ENCODE measurements at regions not wholly inside any gene's neighbourhood (a gene's known extent, or its start where the extent isn't known, plus 50 kb on each side); places are given as distances from the start of the nearest gene placed in this dataset.

DNA sequence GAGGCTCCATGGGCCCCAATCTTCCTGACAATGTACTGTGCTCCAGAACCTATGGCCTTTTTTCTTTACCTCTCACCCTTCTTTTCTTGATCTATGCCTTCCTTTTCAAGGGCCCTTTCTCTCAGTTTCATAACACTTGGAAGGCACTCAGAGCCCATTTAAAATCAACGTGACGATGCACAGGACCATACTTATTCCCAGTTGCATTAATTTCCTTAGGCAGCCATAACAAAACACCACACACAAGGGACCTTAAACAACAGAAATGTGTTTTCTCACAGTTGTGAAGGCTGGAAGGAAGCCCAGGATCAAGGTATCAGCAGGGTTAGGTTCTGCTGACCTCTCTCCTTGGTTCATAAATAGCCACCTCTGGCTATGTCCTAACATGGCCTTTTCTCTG, 414.0 kb upstream of the TNP1 start:
- H3K4me3 Mint-ChIP-seq = no peak overlapping the region
- DNase-seq = no peak
- no peak overlapping the region for H3K27ac Mint-ChIP-seq
- peaks cover 26% of the 10 kb centered on the region for H3K27me3 Mint-ChIP-seq
- H3K36me3 Mint-ChIP-seq = no peaks in the 10 kb centered on the region
- no peaks in the 10 kb centered on the region for H3K9me3 Mint-ChIP-seq
- no peaks in the 10 kb centered on the region for H3K4me1 Mint-ChIP-seq
- CTCF ChIA-PET = no interaction called here

DNA sequence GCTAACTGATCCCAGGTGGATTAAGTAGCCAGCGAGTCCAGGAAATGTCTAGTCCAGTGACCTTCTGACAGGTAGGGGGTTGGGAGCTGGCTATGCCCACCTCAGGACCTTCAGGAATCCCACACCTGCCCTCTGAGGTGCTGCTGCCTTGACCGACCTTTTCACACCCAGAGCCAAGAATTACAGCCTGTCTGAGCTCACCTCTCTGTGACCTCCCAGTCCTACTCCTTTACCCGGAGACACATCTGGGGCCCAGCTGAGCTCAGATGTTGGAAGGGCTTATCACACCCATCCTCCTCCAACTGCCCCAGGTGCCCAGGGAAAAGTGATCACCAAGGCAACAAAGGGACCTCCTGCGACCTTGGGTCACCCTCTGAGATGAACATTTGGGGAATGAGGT, 413.3 kb upstream of the TNP1 start:
- H3K4me3 Mint-ChIP-seq = no peak overlapping the region
- H3K36me3 Mint-ChIP-seq = no peaks in the 10 kb centered on the region
- CTCF ChIA-PET = no interaction called here
- DNase-seq = no peak
- H3K9me3 Mint-ChIP-seq = no peaks in the 10 kb centered on the region
- H3K27ac Mint-ChIP-seq = no peak overlapping the region
- peaks cover 26% of the 10 kb centered on the region for H3K27me3 Mint-ChIP-seq
- H3K4me1 Mint-ChIP-seq = no peaks in the 10 kb centered on the region

DNA sequence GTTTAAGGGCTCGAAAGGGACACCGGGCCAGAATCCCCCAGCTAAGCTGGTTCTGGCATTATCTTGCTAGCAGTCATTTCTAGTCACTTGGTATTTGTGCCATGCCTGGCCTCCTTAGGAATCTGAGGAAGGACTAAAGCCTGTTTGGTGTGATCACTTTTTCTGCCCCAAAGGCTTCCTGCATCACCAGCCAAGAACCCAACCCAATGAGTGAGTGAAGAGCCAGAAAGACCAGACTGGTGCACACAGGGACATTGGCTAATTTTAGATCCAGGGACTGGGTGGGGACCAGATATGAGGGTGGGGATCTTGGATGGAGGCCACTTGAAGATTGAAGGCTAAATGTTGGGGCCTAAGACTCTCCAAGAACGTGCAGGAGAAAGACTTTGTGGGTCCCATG, 411.9 kb upstream of the TNP1 start:
- no peak for DNase-seq
- Mint-ChIP-seq H3K4me1 (no peaks in the 10 kb centered on the region), H3K9me3 (no peaks in the 10 kb centered on the region), H3K36me3 (no peaks in the 10 kb centered on the region), H3K27ac (no peak overlapping the region), H3K27me3 (peaks cover 25% of the 10 kb centered on the region), H3K4me3 (no peak overlapping the region)
- CTCF ChIA-PET = no interaction called here

DNA sequence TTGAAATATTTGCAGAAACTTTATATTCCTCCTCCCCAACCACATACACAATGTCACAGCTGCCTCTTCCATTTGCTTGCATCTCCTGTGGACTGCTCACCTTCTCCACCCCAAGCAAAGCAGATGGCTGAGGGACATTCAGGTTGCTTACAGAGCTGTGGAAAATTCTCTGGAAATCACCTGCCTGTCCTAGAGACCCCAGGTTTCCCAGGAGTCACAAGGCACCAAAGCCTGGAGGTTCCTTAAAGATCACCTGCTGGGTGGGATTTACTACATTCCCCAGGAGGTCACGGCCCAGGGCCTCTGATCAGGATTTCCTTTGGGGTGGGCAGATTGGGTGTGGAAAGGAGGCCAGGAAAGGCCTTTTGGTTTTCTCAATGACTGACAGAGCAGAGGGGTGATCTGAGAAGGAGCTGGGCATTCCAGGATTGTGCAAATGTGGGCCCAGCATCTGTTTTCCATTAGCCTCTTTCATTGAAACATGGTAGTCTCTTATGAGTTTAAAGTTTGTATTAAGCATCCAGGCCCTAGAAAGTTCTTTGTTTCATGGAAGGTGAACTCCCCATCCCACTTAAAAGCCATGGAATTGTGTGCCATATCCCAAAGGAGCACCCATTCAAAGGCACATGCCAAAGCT, 410.7 kb upstream of the TNP1 start:
- no peak for DNase-seq
- Mint-ChIP-seq H3K4me1 (no peaks in the 10 kb centered on the region), H3K9me3 (no peaks in the 10 kb centered on the region), H3K27ac (no peak overlapping the region), H3K36me3 (no peaks in the 10 kb centered on the region), H3K4me3 (no peak overlapping the region), H3K27me3 (peaks cover 29% of the 10 kb centered on the region)
- CTCF ChIA-PET = no interaction called here

- Mint-ChIP-seq H3K27ac (no peak overlapping the region), H3K9me3 (no peaks in the 10 kb centered on the region), H3K4me1 (no peaks in the 10 kb centered on the region), H3K27me3 (peaks cover 29% of the 10 kb centered on the region), H3K4me3 (no peak overlapping the region), H3K36me3 (no peaks in the 10 kb centered on the region)
- no peak for DNase-seq
- CTCF ChIA-PET = no interaction called here
Observed at GRCh38 chr2:217269701-217270484, 410.0 kb upstream of the TNP1 start.

DNA sequence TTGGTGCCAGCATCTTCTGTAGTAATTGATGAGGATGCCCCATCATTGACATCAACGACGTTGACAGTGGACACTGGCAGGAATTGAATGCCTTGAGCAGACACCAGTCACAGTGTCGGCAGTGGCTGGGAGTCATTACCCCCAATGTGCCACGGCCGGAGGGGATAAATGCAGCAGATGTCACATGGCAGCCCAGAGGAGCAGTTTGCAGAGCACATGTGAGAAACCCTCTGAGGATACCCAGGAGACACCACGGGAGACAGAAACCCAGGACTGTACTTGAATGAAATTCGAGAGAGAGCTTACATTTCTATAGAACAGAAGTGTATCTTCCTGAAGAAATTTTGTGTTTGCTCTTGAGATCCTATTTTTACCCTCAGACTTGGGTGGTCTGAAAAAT, 409.1 kb upstream of the TNP1 start:
- CTCF ChIA-PET = no interaction called here
- Mint-ChIP-seq H3K27ac (no peak overlapping the region), H3K4me1 (no peaks in the 10 kb centered on the region), H3K4me3 (no peak overlapping the region), H3K9me3 (no peaks in the 10 kb centered on the region), H3K36me3 (no peaks in the 10 kb centered on the region), H3K27me3 (peaks cover 29% of the 10 kb centered on the region)
- no peak for DNase-seq

DNA sequence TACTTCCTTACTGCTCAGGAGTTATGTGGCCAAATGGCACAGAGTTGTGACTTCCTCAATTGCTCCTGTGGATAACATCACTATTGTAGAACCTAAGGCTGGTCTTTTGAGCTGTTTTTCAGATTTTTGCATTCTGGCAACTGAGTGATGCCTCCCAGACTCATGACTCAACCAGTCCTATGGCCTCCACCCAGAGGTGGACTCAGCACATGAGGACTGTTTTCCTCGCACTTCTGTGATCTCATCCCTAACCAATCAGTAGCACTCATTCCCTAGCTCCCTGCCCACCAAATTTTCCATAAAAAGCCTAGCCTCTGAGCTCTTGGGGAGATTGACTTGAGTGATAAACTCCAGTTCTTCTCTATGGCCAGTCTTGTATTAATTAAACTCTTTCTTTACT, 407.9 kb upstream of the TNP1 start:
- no peak for DNase-seq
- CTCF ChIA-PET = no interaction called here
- Mint-ChIP-seq H3K36me3 (no peaks in the 10 kb centered on the region), H3K4me1 (no peaks in the 10 kb centered on the region), H3K27ac (no peak overlapping the region), H3K4me3 (no peak overlapping the region), H3K27me3 (peaks cover 25% of the 10 kb centered on the region), H3K9me3 (no peaks in the 10 kb centered on the region)

DNA sequence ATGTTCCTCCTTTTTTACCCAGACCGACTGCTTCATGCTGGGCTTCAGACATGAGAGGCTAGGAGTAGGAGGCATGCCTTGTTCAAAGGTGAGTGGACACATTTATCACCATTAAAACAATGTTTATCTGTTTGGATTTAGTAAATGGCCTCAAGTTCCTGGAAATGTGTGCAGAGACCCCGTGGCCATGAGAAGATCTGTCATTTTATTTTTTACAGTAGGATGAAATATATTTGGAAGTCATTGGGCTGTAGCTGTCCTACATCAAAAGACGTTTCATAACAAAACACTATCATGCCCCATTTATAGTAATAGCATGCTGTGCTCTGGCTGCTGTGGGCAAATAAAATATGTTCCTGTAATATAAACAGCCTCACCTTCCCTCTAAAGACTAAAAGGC, 403.9 kb upstream of the TNP1 start:
- H3K9me3 Mint-ChIP-seq = no peaks in the 10 kb centered on the region
- H3K4me3 Mint-ChIP-seq = no peak overlapping the region
- no peaks in the 10 kb centered on the region for H3K4me1 Mint-ChIP-seq
- DNase-seq = no peak
- H3K27me3 Mint-ChIP-seq = peaks cover 10% of the 10 kb centered on the region
- CTCF ChIA-PET = no interaction called here
- no peaks in the 10 kb centered on the region for H3K36me3 Mint-ChIP-seq
- H3K27ac Mint-ChIP-seq = no peak overlapping the region

- H3K27me3 Mint-ChIP-seq = peaks cover 10% of the 10 kb centered on the region
- H3K4me1 Mint-ChIP-seq = no peaks in the 10 kb centered on the region
- no peaks in the 10 kb centered on the region for H3K36me3 Mint-ChIP-seq
- no peak for DNase-seq
- no peak overlapping the region for H3K4me3 Mint-ChIP-seq
- H3K9me3 Mint-ChIP-seq = no peaks in the 10 kb centered on the region
- CTCF ChIA-PET = no interaction called here
- no peak overlapping the region for H3K27ac Mint-ChIP-seq
Observed at GRCh38 chr2:217262911-217263310, 403.0 kb upstream of the TNP1 start.

GRCh38 chr2:217261452-217261851, 401.6 kb upstream of the TNP1 start:
- CTCF ChIA-PET = no interaction called here
- Mint-ChIP-seq H3K27ac (no peak overlapping the region), H3K27me3 (peaks cover 5% of the 10 kb centered on the region)

DNA sequence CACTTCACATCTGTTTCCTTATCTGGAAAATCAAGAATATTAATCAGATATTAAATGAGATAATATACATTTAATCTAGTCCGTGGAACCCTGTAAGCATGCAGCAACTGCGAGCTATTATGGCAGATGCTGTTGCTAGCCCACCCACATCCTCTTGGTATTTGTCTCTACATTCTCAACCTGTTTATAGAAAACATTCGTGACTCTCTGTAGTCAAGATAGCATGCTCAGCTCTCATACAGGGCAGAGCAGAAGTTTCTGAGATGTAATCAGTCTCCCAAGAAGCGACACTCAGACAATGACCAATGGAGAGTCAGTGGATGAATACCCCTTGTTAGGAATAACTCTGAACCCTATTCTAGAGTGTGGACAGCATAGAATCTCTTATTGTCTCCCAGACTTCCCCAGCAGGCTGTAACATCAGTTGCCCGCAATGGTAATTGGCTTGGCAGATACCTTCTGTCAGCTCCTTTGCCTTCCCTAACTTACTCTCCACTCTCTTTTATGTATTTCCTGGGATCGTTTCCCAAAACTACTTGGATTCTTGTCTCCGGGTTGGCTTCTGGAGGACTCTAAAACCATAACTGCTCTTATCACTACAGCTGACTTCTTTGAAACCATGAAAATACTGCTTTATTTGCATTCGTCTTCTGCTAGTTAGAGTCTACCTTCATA, 400.7 kb upstream of the TNP1 start:
- no peaks in the 10 kb centered on the region for H3K9me3 Mint-ChIP-seq

More at GRCh38 chr2:217261452-217261851, 401.6 kb upstream of the TNP1 start:
- Mint-ChIP-seq H3K4me3 (no peak overlapping the region), H3K4me1 (no peaks in the 10 kb centered on the region), H3K36me3 (no peaks in the 10 kb centered on the region), H3K9me3 (no peaks in the 10 kb centered on the region)
- DNase-seq = no peak

DNA sequence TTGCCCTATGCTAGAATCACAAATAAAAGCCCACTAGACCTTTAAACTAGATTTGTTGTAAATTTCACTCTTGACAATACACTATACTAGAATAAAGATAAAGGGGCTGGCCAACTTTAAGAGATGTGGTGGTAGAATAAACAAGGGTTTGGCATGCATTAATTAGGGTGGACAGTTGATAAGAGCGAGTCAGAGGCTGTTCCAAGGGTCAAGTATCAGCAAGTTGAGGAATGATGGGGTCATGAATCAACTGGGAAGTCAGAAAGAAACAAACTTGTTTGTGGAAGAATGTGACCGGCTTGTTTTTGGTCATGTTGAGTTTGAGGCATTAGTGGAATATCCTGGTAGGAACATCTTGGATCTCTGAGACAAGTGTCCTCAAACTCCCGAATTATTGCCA, 398.3 kb upstream of the TNP1 start:
- H3K27ac Mint-ChIP-seq = no peak overlapping the region
- no peaks in the 10 kb centered on the region for H3K9me3 Mint-ChIP-seq
- no peak for DNase-seq
- H3K27me3 Mint-ChIP-seq = peaks cover 3% of the 10 kb centered on the region
- H3K36me3 Mint-ChIP-seq = no peaks in the 10 kb centered on the region
- CTCF ChIA-PET = no interaction called here
- H3K4me3 Mint-ChIP-seq = no peak overlapping the region
- no peaks in the 10 kb centered on the region for H3K4me1 Mint-ChIP-seq

More for the DNA sequence above, 400.7 kb upstream of the TNP1 start:
- no peak overlapping the region for H3K4me3 Mint-ChIP-seq
- H3K4me1 Mint-ChIP-seq = no peaks in the 10 kb centered on the region
- CTCF ChIA-PET = no interaction called here
- H3K27ac Mint-ChIP-seq = no peak overlapping the region
- H3K27me3 Mint-ChIP-seq = peaks cover 3% of the 10 kb centered on the region
- H3K36me3 Mint-ChIP-seq = no peaks in the 10 kb centered on the region
- DNase-seq = no peak

GRCh38 chr2:217256251-217256650, 396.4 kb upstream of the TNP1 start:
- CTCF ChIA-PET = no interaction called here
- Mint-ChIP-seq H3K27ac (no peak overlapping the region), H3K4me3 (no peak overlapping the region), H3K27me3 (no peaks in the 10 kb centered on the region), H3K4me1 (no peaks in the 10 kb centered on the region), H3K36me3 (no peaks in the 10 kb centered on the region), H3K9me3 (no peaks in the 10 kb centered on the region)
- no peak for DNase-seq

DNA sequence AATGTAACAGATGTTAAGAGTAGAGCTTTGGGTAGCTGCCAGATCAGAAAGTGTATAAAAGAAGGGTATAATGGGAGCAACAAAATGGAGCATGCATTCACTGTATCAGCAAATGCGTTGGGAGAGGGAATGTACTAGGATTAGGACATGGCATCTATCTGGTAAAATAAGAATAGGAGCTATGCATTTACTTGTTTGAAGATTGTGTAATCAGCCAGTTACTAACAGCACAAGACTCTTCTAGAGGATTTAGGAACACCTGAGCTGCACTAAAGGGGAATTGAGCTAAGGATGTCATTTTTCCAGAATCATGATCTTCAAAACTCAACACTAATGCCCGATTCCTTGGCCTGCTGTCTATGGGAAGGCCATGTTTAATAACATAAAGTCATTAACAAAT, 394.2 kb upstream of the TNP1 start:
- no peaks in the 10 kb centered on the region for H3K4me1 Mint-ChIP-seq
- H3K27me3 Mint-ChIP-seq = no peaks in the 10 kb centered on the region
- H3K4me3 Mint-ChIP-seq = no peak overlapping the region
- H3K27ac Mint-ChIP-seq = no peak overlapping the region
- DNase-seq = no peak
- CTCF ChIA-PET = interaction anchor here (0.7 kb wide), 1 partner anchor 18 kb away, joined by 3 read pairs; no protein-coding TSS in a partner anchor
- H3K36me3 Mint-ChIP-seq = no peaks in the 10 kb centered on the region
- no peaks in the 10 kb centered on the region for H3K9me3 Mint-ChIP-seq

DNA sequence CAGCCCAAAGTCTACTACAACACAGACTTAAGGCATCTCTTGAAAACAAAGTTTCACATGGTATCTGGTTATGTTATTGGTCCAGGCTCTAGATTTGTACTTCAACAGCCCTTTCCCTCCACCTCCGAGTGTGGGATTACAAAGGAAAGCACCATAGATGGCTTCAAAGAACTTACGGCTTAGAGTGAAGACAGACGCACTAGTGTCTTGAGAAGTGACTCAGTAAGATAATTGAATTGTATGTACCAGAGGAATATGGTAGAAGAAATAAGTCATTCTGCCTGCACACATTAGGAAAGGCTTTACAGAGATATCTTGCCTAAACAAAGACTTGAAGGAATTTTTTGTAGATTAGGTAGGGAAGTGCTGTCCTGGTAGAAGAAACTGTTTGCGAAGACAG, 392.3 kb upstream of the TNP1 start:
- Mint-ChIP-seq H3K27ac (no peak overlapping the region), H3K4me3 (no peak overlapping the region), H3K36me3 (no peaks in the 10 kb centered on the region), H3K9me3 (no peaks in the 10 kb centered on the region), H3K27me3 (no peaks in the 10 kb centered on the region), H3K4me1 (no peaks in the 10 kb centered on the region)
- no peak for DNase-seq
- CTCF ChIA-PET = no interaction called here

All from activated naive CD4-positive, alpha-beta T cell treated with anti-CD3 and anti-CD28 coated beads, Interleukin-2, amount 10 ng/mL, durations not matched to agents 7 days and 5 days (primary cell).